Smooth muscle cell (in vitro differentiated cells): ENCODE measurements at regions not wholly inside any gene's neighbourhood (a gene's known extent, or its start where the extent isn't known, plus 50 kb on each side); places are given as distances from the start of the nearest gene placed in this dataset.
A peak's percentile ranks its signal among the peaks of the same experiment; 100 is the strongest.

Source experiments
- DNase-seq: peaks from one replicate; lab custom pipeline; 2025; ENCODE audit not compliant: unreplicated experiment; lab: John Stamatoyannopoulos, UW
- H2AFZ ChIP-seq: fragments of 200-600 bp; sonication (generic); 2 replicates; pipeline ENCODE4 v1.6.0; 2016; ENCODE audit warnings: antibody characterized with exemption, low read depth, mild to moderate bottlenecking
- H3F3A ChIP-seq: fragments of 200-600 bp; sonication (generic); 2 replicates; pipeline ENCODE4 v1.6.0; 2017; ENCODE audit warnings: antibody characterized with exemption, low read depth
- H3K27ac ChIP-seq: fragments of 200-600 bp; sonication (generic); 2 replicates; pipeline ENCODE4 v1.5.1; 2016; ENCODE audit warnings: low read depth, mild to moderate bottlenecking
- H3K27me3 ChIP-seq: fragments of 200-600 bp; sonication (generic); 2 replicates; pipeline ENCODE4 v1.6.1; 2016; ENCODE audit warnings: low read depth, mild to moderate bottlenecking
- H3K36me3 ChIP-seq: fragments of 200-600 bp; sonication (generic); 2 replicates; pipeline ENCODE4 v1.5.1; 2016; ENCODE audit warnings: low read depth
- H3K4me1 ChIP-seq: fragments of 200-600 bp; sonication (generic); 2 replicates; pipeline ENCODE4 v1.5.1; 2016; ENCODE audit warnings: low read depth
- H3K4me2 ChIP-seq: fragments of 200-600 bp; sonication (generic); 2 replicates; pipeline ENCODE4 v1.6.0; 2016; ENCODE audit warnings: mild to moderate bottlenecking
- H3K4me3 ChIP-seq: fragments of 200-600 bp; sonication (generic); 2 replicates; pipeline ENCODE4 v1.5.1; 2016; ENCODE audit warnings: mild to moderate bottlenecking
- H3K79me2 ChIP-seq: fragments of 200-600 bp; sonication (generic); 2 replicates; pipeline ENCODE4 v1.6.0; 2016; ENCODE audit warnings: low read depth, mild to moderate bottlenecking
- H3K9ac ChIP-seq: fragments of 200-600 bp; sonication (generic); 2 replicates; pipeline ENCODE4 v1.6.0; 2016; ENCODE audit warnings: low read depth
- H3K9me3 ChIP-seq: fragments of 200-600 bp; sonication (generic); replicated peaks from 2 replicates; pipeline ENCODE4 v1.5.1; 2016; ENCODE audit warnings: low read depth
- H4K20me1 ChIP-seq: fragments of 200-600 bp; sonication (generic); 2 replicates; pipeline ENCODE4 v1.6.0; 2016; ENCODE audit warnings: low read depth
- WGBS: methylation state at CpG from one replicate; pipeline ENCODE4 v1.1.7; 2016; ENCODE audit warnings: low lambda C conversion rate; 5-methylcytosine and 5-hydroxymethylcytosine counted together
- TF ChIP-seq, protein P1 (sequence below): fragments of 200-600 bp; sonication (generic); IDR thresholded peaks from 2 replicates; pipeline ENCODE4 v1.5.1; 2017; ENCODE audit warnings: borderline replicate concordance, mild to moderate bottlenecking, antibody characterized with exemption; ENCODE audit not compliant: insufficient read depth, poor library complexity, severe bottlenecking

DNA sequence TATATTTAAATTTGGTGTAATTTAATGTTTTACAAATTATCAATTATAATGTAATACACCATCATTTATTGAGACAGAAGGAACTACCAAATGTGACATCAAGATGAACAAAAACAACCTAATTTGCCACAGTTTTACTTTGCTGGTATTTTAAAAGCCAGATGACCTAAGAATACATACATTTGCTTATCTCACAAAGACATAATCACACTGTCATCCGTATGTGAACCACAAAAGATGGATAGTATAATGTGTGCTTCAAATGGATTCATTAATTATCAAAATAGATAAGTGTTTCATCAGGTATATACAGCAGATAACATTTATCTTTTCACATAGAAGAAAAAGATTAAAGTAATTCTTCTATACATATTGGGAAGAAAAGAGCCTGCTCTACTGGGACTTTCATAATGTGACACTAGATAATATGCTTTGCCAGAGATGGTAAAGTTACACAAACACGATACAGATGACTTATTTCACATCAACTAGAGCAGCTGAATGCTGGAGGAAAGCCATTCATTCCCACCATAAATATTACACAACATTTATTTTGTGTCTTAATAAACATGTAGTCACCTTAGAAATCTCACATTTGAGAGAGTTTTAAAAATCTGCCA is 278.5 kb downstream of the ISL1 start:
- no peaks in the 10 kb centered on the region for H3K27me3 ChIP-seq
- H3K4me1 ChIP-seq = peaks cover 16% of the 10 kb centered on the region
- WGBS = 23% methylated on average over 2 of the region's 2 CpGs
- no peak overlapping the region for H3K4me3 ChIP-seq
- no peaks in the 10 kb centered on the region for H3K9me3 ChIP-seq
- no peaks in the 10 kb centered on the region for H3F3A ChIP-seq
- no peaks in the 10 kb centered on the region for H3K79me2 ChIP-seq
- TF ChIP-seq, protein P1, sequence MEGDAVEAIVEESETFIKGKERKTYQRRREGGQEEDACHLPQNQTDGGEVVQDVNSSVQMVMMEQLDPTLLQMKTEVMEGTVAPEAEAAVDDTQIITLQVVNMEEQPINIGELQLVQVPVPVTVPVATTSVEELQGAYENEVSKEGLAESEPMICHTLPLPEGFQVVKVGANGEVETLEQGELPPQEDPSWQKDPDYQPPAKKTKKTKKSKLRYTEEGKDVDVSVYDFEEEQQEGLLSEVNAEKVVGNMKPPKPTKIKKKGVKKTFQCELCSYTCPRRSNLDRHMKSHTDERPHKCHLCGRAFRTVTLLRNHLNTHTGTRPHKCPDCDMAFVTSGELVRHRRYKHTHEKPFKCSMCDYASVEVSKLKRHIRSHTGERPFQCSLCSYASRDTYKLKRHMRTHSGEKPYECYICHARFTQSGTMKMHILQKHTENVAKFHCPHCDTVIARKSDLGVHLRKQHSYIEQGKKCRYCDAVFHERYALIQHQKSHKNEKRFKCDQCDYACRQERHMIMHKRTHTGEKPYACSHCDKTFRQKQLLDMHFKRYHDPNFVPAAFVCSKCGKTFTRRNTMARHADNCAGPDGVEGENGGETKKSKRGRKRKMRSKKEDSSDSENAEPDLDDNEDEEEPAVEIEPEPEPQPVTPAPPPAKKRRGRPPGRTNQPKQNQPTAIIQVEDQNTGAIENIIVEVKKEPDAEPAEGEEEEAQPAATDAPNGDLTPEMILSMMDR = no peak
- no peak for DNase-seq
- H3K9ac ChIP-seq = no peak overlapping the region
- no peaks in the 10 kb centered on the region for H3K36me3 ChIP-seq
- no peak overlapping the region for H3K4me2 ChIP-seq
- H3K27ac ChIP-seq = no peak overlapping the region
- H2AFZ ChIP-seq = no peak overlapping the region
- H4K20me1 ChIP-seq = no peaks in the 10 kb centered on the region

DNA sequence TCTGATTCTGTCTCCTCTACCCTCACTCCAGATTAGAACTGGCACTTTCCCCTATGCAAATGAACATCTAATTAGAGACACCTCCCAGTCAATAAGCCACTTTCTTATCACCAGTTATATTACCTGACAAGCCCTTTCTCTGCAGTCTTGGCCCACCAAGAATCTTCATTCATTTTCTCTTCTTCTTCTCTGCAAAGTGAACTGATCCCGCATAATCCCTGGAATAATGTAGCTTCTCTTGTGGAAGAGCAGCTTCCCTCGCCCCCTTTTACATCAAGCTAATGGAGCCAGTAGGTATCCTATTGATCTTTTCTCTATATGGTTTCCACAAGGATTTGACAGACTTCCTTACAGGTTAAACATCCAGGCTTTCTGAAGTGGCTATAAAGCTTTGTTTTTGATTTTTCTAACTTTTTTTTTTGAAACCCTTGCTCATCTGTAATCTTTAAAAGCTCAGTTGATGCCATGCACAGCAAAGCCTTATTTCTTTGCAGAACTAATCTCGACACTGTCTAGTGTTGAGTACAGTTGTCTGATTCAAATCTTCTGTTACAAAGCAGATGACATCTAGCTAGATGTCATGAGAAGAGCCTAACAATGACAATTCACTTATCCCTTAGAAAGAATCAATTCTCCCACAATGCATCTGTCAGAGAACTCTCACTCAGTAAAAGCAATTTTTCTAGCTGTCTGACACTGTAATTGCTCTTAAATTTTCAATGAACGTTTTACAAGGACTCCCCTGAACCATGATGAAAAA is 281.4 kb downstream of the ISL1 start:
- Histone ChIP-seq H3K9ac (no peak overlapping the region), H3K27ac (no peak overlapping the region)

DNA sequence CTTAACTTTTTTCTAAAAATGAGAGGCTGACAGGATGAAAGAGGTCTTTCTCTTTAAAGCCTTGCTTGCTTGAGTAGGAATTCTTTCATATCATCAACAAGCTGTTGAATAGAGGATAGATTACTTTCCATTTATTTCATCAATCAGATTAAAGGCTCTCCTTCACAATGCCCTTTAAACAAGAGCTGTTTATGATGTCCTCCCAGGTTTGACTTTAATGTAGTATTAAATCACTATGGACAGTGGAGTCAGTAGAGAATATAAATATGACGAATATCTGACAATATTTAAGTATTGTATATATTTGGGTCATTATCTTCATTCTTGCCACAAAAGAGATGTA is 282.0 kb downstream of the ISL1 start:
- Histone ChIP-seq H3K27me3 (no peaks in the 10 kb centered on the region), H4K20me1 (no peaks in the 10 kb centered on the region), H3K4me2 (peak overlapping the region; percentile 33), H3K9me3 (no peaks in the 10 kb centered on the region), H3K27ac (no peak overlapping the region), H3K4me1 (peaks cover 16% of the 10 kb centered on the region), H3F3A (no peaks in the 10 kb centered on the region), H3K79me2 (no peaks in the 10 kb centered on the region), H3K4me3 (no peak overlapping the region), H3K9ac (no peak overlapping the region), H2AFZ (peak overlapping the region; percentile 71), H3K36me3 (no peaks in the 10 kb centered on the region)
- TF ChIP-seq, protein P1 = no peak
- no peak for DNase-seq
- 95% methylated on average over 1 of the region's 1 CpG for WGBS

More for the DNA sequence above, 281.4 kb downstream of the ISL1 start:
- Histone ChIP-seq H3K9me3 (no peaks in the 10 kb centered on the region), H3K36me3 (no peaks in the 10 kb centered on the region), H3K4me2 (no peak overlapping the region), H4K20me1 (no peaks in the 10 kb centered on the region), H3K4me1 (peaks cover 16% of the 10 kb centered on the region), H3K4me3 (no peak overlapping the region), H3F3A (no peaks in the 10 kb centered on the region), H3K79me2 (no peaks in the 10 kb centered on the region), H2AFZ (peak overlapping the region; percentile 71), H3K27me3 (no peaks in the 10 kb centered on the region)
- no peak for DNase-seq
- whole genome bisulfite sequencing = 51% methylated on average over 4 of the region's 4 CpGs
- TF ChIP-seq, protein P1 = no peak
